ENCODE measurements at regions not wholly inside any gene's neighbourhood (a gene's known extent, or its start where the extent isn't known, plus 50 kb on each side); places are given as distances from the start of the nearest gene placed in this dataset.
"Not testable (repeated sequence)": the region's sequence is repeated elsewhere in the genome, so short reads cannot be mapped to it uniquely, and the experiment has no call there.

- Mint-ChIP-seq H3K27ac (no peak overlapping the region), H3K36me3 (ENCODE audit: low read depth) (no peaks in the 10 kb centered on the region), H3K4me3 (no peak overlapping the region), H3K4me1 (peaks cover 3% of the 10 kb centered on the region), H3K27me3 (no peaks in the 10 kb centered on the region), H3K9me3 (peaks cover 12% of the 10 kb centered on the region)
- intact Hi-C loops (cut with micrococcal nuclease) = no loop called here
- DNase-seq = no peak
These were observed 1107.1 kb upstream of the EPHA6 start for GRCh38 chr3:95707268-95707667.

- intact Hi-C loops (cut with micrococcal nuclease) = no loop called here
- Mint-ChIP-seq H3K27ac (no peak overlapping the region), H3K9me3 (no peaks in the 10 kb centered on the region), H3K4me3 (no peak overlapping the region), H3K4me1 (peaks cover 2% of the 10 kb centered on the region), H3K27me3 (no peaks in the 10 kb centered on the region), H3K36me3 (ENCODE audit: low read depth) (no peaks in the 10 kb centered on the region)
- no peak for DNase-seq
These were observed 1103.7 kb upstream of the EPHA6 start for GRCh38 chr3:95710684-95711083.

- Mint-ChIP-seq H3K27ac (no peak overlapping the region), H3K27me3 (no peaks in the 10 kb centered on the region)
- intact Hi-C loops (cut with micrococcal nuclease) = no loop called here
These were observed 1102.6 kb upstream of the EPHA6 start for GRCh38 chr3:95711789-95712188.

GRCh38 chr3:95715128-95715527, 1099.3 kb upstream of the EPHA6 start:
- no peaks in the 10 kb centered on the region for H3K36me3 Mint-ChIP-seq (ENCODE audit: low read depth)
- H3K4me1 Mint-ChIP-seq = no peaks in the 10 kb centered on the region
- no peak overlapping the region for H3K4me3 Mint-ChIP-seq

More at GRCh38 chr3:95711789-95712188, 1102.6 kb upstream of the EPHA6 start:
- H3K36me3 Mint-ChIP-seq (ENCODE audit: low read depth) = no peaks in the 10 kb centered on the region
- no peak overlapping the region for H3K4me3 Mint-ChIP-seq
- DNase-seq = no peak
- no peaks in the 10 kb centered on the region for H3K4me1 Mint-ChIP-seq
- H3K9me3 Mint-ChIP-seq = no peaks in the 10 kb centered on the region

GRCh38 chr3:95717048-95717447, 1097.3 kb upstream of the EPHA6 start:
- Mint-ChIP-seq H3K27me3 (no peaks in the 10 kb centered on the region), H3K27ac (no peak overlapping the region), H3K4me1 (no peaks in the 10 kb centered on the region), H3K9me3 (no peaks in the 10 kb centered on the region), H3K4me3 (no peak overlapping the region), H3K36me3 (ENCODE audit: low read depth) (no peaks in the 10 kb centered on the region)
- intact Hi-C loops (cut with micrococcal nuclease) = no loop called here
- no peak for DNase-seq

More at GRCh38 chr3:95715128-95715527, 1099.3 kb upstream of the EPHA6 start:
- no peak for DNase-seq
- intact Hi-C loops (cut with micrococcal nuclease) = no loop called here
- H3K27ac Mint-ChIP-seq = no peak overlapping the region
- H3K9me3 Mint-ChIP-seq = no peaks in the 10 kb centered on the region
- H3K27me3 Mint-ChIP-seq = no peaks in the 10 kb centered on the region

- DNase-seq = no peak
- intact Hi-C loops (cut with micrococcal nuclease) = no loop called here
- Mint-ChIP-seq H3K36me3 (ENCODE audit: low read depth) (no peaks in the 10 kb centered on the region), H3K4me1 (no peaks in the 10 kb centered on the region), H3K4me3 (no peak overlapping the region), H3K27ac (no peak overlapping the region), H3K27me3 (no peaks in the 10 kb centered on the region), H3K9me3 (no peaks in the 10 kb centered on the region)
These were observed 1096.2 kb upstream of the EPHA6 start for GRCh38 chr3:95718168-95718567.

- Mint-ChIP-seq H3K9me3 (no peaks in the 10 kb centered on the region), H3K27ac (no peak overlapping the region), H3K36me3 (ENCODE audit: low read depth) (no peaks in the 10 kb centered on the region), H3K27me3 (no peaks in the 10 kb centered on the region), H3K4me3 (no peak overlapping the region), H3K4me1 (no peaks in the 10 kb centered on the region)
- intact Hi-C loops (cut with micrococcal nuclease) = no loop called here
- no peak for DNase-seq
These were observed 1094.9 kb upstream of the EPHA6 start for GRCh38 chr3:95719481-95719880.

GRCh38 chr3:95721938-95722337, 1092.5 kb upstream of the EPHA6 start:
- Mint-ChIP-seq H3K27me3 (no peaks in the 10 kb centered on the region), H3K4me3 (no peak overlapping the region), H3K4me1 (no peaks in the 10 kb centered on the region), H3K27ac (no peak overlapping the region), H3K36me3 (ENCODE audit: low read depth) (no peaks in the 10 kb centered on the region), H3K9me3 (no peaks in the 10 kb centered on the region)
- DNase-seq = no peak
- intact Hi-C loops (cut with micrococcal nuclease) = no loop called here

GRCh38 chr3:95725770-95726169, 1088.6 kb upstream of the EPHA6 start:
- H3K27ac Mint-ChIP-seq = no peak overlapping the region
- intact Hi-C loops (cut with micrococcal nuclease) = no loop called here
- no peaks in the 10 kb centered on the region for H3K27me3 Mint-ChIP-seq
- no peak overlapping the region for H3K4me3 Mint-ChIP-seq
- no peak for DNase-seq
- H3K36me3 Mint-ChIP-seq (ENCODE audit: low read depth) = no peaks in the 10 kb centered on the region
- peaks cover 5% of the 10 kb centered on the region for H3K9me3 Mint-ChIP-seq
- no peaks in the 10 kb centered on the region for H3K4me1 Mint-ChIP-seq

GRCh38 chr3:95731753-95732152, 1082.6 kb upstream of the EPHA6 start:
- no peak overlapping the region for H3K27ac Mint-ChIP-seq
- no peak for DNase-seq
- intact Hi-C loops (cut with micrococcal nuclease) = no loop called here
- no peak overlapping the region for H3K4me3 Mint-ChIP-seq
- no peaks in the 10 kb centered on the region for H3K36me3 Mint-ChIP-seq (ENCODE audit: low read depth)
- no peaks in the 10 kb centered on the region for H3K4me1 Mint-ChIP-seq
- no peaks in the 10 kb centered on the region for H3K27me3 Mint-ChIP-seq
- H3K9me3 Mint-ChIP-seq = peaks cover 5% of the 10 kb centered on the region

GRCh38 chr3:95733336-95733735, 1081.1 kb upstream of the EPHA6 start:
- peaks cover 3% of the 10 kb centered on the region for H3K9me3 Mint-ChIP-seq
- no peaks in the 10 kb centered on the region for H3K36me3 Mint-ChIP-seq (ENCODE audit: low read depth)
- H3K27me3 Mint-ChIP-seq = no peaks in the 10 kb centered on the region
- no peak overlapping the region for H3K27ac Mint-ChIP-seq
- intact Hi-C loops (cut with micrococcal nuclease) = no loop called here
- H3K4me3 Mint-ChIP-seq = no peak overlapping the region
- no peaks in the 10 kb centered on the region for H3K4me1 Mint-ChIP-seq
- no peak for DNase-seq

- no peak for DNase-seq
- Mint-ChIP-seq H3K36me3 (ENCODE audit: low read depth) (no peaks in the 10 kb centered on the region), H3K27me3 (no peaks in the 10 kb centered on the region), H3K27ac (no peak overlapping the region), H3K9me3 (peaks cover 5% of the 10 kb centered on the region), H3K4me3 (no peak overlapping the region), H3K4me1 (no peaks in the 10 kb centered on the region)
- intact Hi-C loops (cut with micrococcal nuclease) = no loop called here
These were observed 1076.3 kb upstream of the EPHA6 start for GRCh38 chr3:95738045-95738444.

- H3K27ac Mint-ChIP-seq; H3K27me3 Mint-ChIP-seq; DNase-seq; H3K36me3 Mint-ChIP-seq (ENCODE audit: low read depth); intact Hi-C loops (cut with micrococcal nuclease); H3K4me1 Mint-ChIP-seq; H3K4me3 Mint-ChIP-seq: not testable (repeated sequence)
- peaks cover 13% of the 10 kb centered on the region for H3K9me3 Mint-ChIP-seq
These were observed 1069.5 kb upstream of the EPHA6 start for GRCh38 chr3:95744896-95745295.

GRCh38 chr3:95750097-95750496, 1064.3 kb upstream of the EPHA6 start:
- no peaks in the 10 kb centered on the region for H3K9me3 Mint-ChIP-seq
- H3K27me3 Mint-ChIP-seq = no peaks in the 10 kb centered on the region
- H3K36me3 Mint-ChIP-seq (ENCODE audit: low read depth) = no peaks in the 10 kb centered on the region
- H3K4me1 Mint-ChIP-seq = no peaks in the 10 kb centered on the region
- no peak overlapping the region for H3K4me3 Mint-ChIP-seq
- intact Hi-C loops (cut with micrococcal nuclease) = no loop called here
- no peak for DNase-seq
- H3K27ac Mint-ChIP-seq = no peak overlapping the region

- Mint-ChIP-seq H3K27ac (no peak overlapping the region), H3K36me3 (ENCODE audit: low read depth) (no peaks in the 10 kb centered on the region), H3K4me1 (no peaks in the 10 kb centered on the region), H3K27me3 (no peaks in the 10 kb centered on the region), H3K4me3 (no peak overlapping the region), H3K9me3 (no peaks in the 10 kb centered on the region)
- intact Hi-C loops (cut with micrococcal nuclease) = no loop called here
- DNase-seq = no peak
These were observed 1062.9 kb upstream of the EPHA6 start for GRCh38 chr3:95751509-95751908.
